PC-9 (cell line): ENCODE measurements at regions not wholly inside any gene's neighbourhood (a gene's known extent, or its start where the extent isn't known, plus 50 kb on each side); places are given as distances from the start of the nearest gene placed in this dataset.

Experiments
- BruUV-seq: library from RNA; stranded (reverse); fragments of 400-500 nt; replicated peaks from 2 replicates; lab custom pipeline; 2021; lab: Mats Ljungman, UMichigan
- CTCF ChIA-PET: fragments of 300-600 bp; sonication (Branson Sonifier 250); formaldehyde crosslinking; loops from one replicate; lab custom pipeline; 2022; ENCODE audit warnings: antibody characterized with exemption; lab: Charles Lee
- POLR2A ChIA-PET: fragments of 300-600 bp; sonication (Branson Sonifier 250); formaldehyde crosslinking; loops from one replicate; lab custom pipeline; 2022; ENCODE audit warnings: antibody characterized with exemption; ENCODE audit not compliant: unreplicated experiment; lab: Charles Lee
- DNase-seq, 2 experiments: peaks; one replicate each; pipeline versions ENCODE4 v3.0.0 to v3.0.0-alpha.2; 2015 to 2022; ENCODE audit warnings: mixed read lengths in 1 of 2
- H2AFZ ChIP-seq: fragments of 200-600 bp; sonication (generic); 2 replicates; pipeline ENCODE4 v1.8.1; 2017; ENCODE audit warnings: antibody characterized with exemption
- H3F3A ChIP-seq: fragments of 200-600 bp; sonication (generic); 2 replicates; pipeline ENCODE4 v1.8.1; 2017; ENCODE audit warnings: antibody characterized with exemption, mild to moderate bottlenecking, low read depth; ENCODE audit not compliant: insufficient read depth
- H3K27ac ChIP-seq: fragments of 200-600 bp; sonication (generic); 2 replicates; pipeline ENCODE4 v1.6.1; 2016; ENCODE audit warnings: mixed run types
- H3K27me3 ChIP-seq: fragments of 200-600 bp; sonication (generic); 2 replicates; pipeline ENCODE4 v1.6.1; 2016; ENCODE audit warnings: low read depth, mixed run types; ENCODE audit not compliant: insufficient read depth
- H3K36me3 ChIP-seq: fragments of 200-600 bp; sonication (generic); 2 replicates; pipeline ENCODE4 v1.6.1; 2016; ENCODE audit warnings: low read depth, mixed run types
- H3K4me1 ChIP-seq: fragments of 200-600 bp; sonication (generic); replicated peaks from 2 replicates; pipeline ENCODE4 v1.6.1; 2016; ENCODE audit warnings: mixed run types; ENCODE audit not compliant: insufficient read depth
- H3K4me2 ChIP-seq: fragments of 200-600 bp; sonication (generic); 2 replicates; pipeline ENCODE4 v1.6.1; 2017; ENCODE audit warnings: mixed run types
- H3K4me3 ChIP-seq: fragments of 200-600 bp; sonication (generic); 2 replicates; pipeline ENCODE4 v1.6.1; 2016; ENCODE audit warnings: mixed run types
- H3K79me2 ChIP-seq: fragments of 200-600 bp; sonication (generic); 2 replicates; pipeline ENCODE4 v1.6.1; 2017; ENCODE audit warnings: low read depth, mixed run types
- H3K9me2 ChIP-seq: fragments of 200-600 bp; sonication (generic); 2 replicates; pipeline ENCODE4 v1.8.1; 2017; ENCODE audit warnings: mild to moderate bottlenecking; ENCODE audit not compliant: insufficient read depth
- H3K9me3 ChIP-seq: fragments of 200-600 bp; sonication (generic); 2 replicates; pipeline ENCODE4 v1.8.1; 2016; ENCODE audit warnings: low read depth; ENCODE audit not compliant: insufficient read depth
- H4K20me1 ChIP-seq: fragments of 200-600 bp; sonication (generic); 2 replicates; pipeline ENCODE4 v1.8.1; 2017; ENCODE audit not compliant: insufficient read depth
- EZH2 ChIP-seq: fragments of 200-600 bp; sonication (generic); IDR thresholded peaks from 2 replicates; pipeline ENCODE4 v1.8.0; 2017; ENCODE audit warnings: antibody characterized with exemption, low read depth
- intact Hi-C: fragments of 100-400 bp; cut with micrococcal nuclease; formaldehyde crosslinking; loops from one replicate; pipeline ENCODE4 v1.10.0; 2022; ENCODE audit not compliant: unreplicated experiment
- TF ChIP-seq, protein P1 (sequence below): fragments of 200-600 bp; sonication (generic); conservative IDR thresholded peaks from 2 replicates; pipeline ENCODE4 v1.6.1; 2017; ENCODE audit warnings: mixed run types, antibody characterized with exemption, mild to moderate bottlenecking, moderate library complexity

- no peak for TF ChIP-seq EZH2
- TF ChIP-seq, protein P1, sequence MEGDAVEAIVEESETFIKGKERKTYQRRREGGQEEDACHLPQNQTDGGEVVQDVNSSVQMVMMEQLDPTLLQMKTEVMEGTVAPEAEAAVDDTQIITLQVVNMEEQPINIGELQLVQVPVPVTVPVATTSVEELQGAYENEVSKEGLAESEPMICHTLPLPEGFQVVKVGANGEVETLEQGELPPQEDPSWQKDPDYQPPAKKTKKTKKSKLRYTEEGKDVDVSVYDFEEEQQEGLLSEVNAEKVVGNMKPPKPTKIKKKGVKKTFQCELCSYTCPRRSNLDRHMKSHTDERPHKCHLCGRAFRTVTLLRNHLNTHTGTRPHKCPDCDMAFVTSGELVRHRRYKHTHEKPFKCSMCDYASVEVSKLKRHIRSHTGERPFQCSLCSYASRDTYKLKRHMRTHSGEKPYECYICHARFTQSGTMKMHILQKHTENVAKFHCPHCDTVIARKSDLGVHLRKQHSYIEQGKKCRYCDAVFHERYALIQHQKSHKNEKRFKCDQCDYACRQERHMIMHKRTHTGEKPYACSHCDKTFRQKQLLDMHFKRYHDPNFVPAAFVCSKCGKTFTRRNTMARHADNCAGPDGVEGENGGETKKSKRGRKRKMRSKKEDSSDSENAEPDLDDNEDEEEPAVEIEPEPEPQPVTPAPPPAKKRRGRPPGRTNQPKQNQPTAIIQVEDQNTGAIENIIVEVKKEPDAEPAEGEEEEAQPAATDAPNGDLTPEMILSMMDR = no peak
- Histone ChIP-seq H3K27me3 (no peaks in the 10 kb centered on the region), H3K79me2 (no peaks in the 10 kb centered on the region), H3K4me3 (no peak overlapping the region), H3K27ac (no peak overlapping the region), H4K20me1 (no peaks in the 10 kb centered on the region), H3K9me3 (no peaks in the 10 kb centered on the region), H3K4me1 (no peaks in the 10 kb centered on the region), H3K36me3 (no peaks in the 10 kb centered on the region), H2AFZ (no peak overlapping the region), H3K9me2 (no peaks in the 10 kb centered on the region), H3K4me2 (no peak overlapping the region), H3F3A (no peaks in the 10 kb centered on the region)
- ChIA-PET CTCF (no interaction called here), POLR2A (no interaction called here)
- no peak for DNase-seq
- intact Hi-C loops = no loop called here
- BruUV-seq = no TSS peak
Observed at GRCh38 chr14:56378475-56378877, 201.1 kb upstream of the TMEM260 start.

- ChIA-PET POLR2A (no interaction called here), CTCF (no interaction called here)
- TF ChIP-seq, protein P1 = no peak
- no peak for TF ChIP-seq EZH2
Observed at GRCh38 chr14:56379956-56380355, 199.6 kb upstream of the TMEM260 start.

DNA sequence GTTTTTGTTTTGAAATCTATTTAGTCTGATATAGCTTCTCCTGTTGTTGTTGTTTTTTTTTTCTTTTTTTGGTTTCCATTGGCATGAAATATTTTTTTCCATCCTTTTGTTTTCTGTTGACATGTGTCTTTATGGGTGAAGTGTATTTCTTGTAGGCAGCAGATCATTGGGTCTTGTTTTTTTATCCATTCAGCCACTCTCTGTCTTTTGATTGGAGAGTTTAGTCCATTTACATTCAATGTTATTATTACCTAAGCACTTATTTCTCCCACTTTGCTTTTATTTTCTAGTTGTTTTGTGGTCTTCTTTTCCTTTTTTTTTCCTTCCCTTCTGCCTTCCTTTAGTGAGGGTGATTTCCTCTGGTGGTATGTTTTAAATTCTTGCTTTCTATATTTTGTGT lies 193.6 kb upstream of the TMEM260 start:
- CTCF ChIA-PET = no interaction called here
- Histone ChIP-seq H4K20me1 (no peaks in the 10 kb centered on the region), H3K27me3 (no peaks in the 10 kb centered on the region), H3F3A (no peaks in the 10 kb centered on the region), H3K9me3 (no peaks in the 10 kb centered on the region), H3K79me2 (no peaks in the 10 kb centered on the region), H2AFZ (no peak overlapping the region), H3K9me2 (no peaks in the 10 kb centered on the region), H3K27ac (no peak overlapping the region), H3K4me2 (no peak overlapping the region), H3K36me3 (no peaks in the 10 kb centered on the region), H3K4me1 (no peaks in the 10 kb centered on the region), H3K4me3 (no peak overlapping the region)
- POLR2A ChIA-PET = no interaction called here
- no TSS peak for BruUV-seq
- intact Hi-C loops = no loop called here
- TF ChIP-seq, protein P1 = no peak
- TF ChIP-seq EZH2 = no peak
- no peak for DNase-seq

More at GRCh38 chr14:56379956-56380355, 199.6 kb upstream of the TMEM260 start:
- no peaks in the 10 kb centered on the region for H3F3A ChIP-seq
- intact Hi-C loops = no loop called here
- no peaks in the 10 kb centered on the region for H3K79me2 ChIP-seq
- no peaks in the 10 kb centered on the region for H3K9me3 ChIP-seq
- no peaks in the 10 kb centered on the region for H4K20me1 ChIP-seq
- H3K4me1 ChIP-seq = no peaks in the 10 kb centered on the region
- no peaks in the 10 kb centered on the region for H3K9me2 ChIP-seq
- H3K27me3 ChIP-seq = no peaks in the 10 kb centered on the region
- no TSS peak for BruUV-seq
- no peak for DNase-seq
- H3K4me3 ChIP-seq = no peak overlapping the region
- no peaks in the 10 kb centered on the region for H3K36me3 ChIP-seq
- no peak overlapping the region for H3K27ac ChIP-seq
- H3K4me2 ChIP-seq = no peak overlapping the region
- H2AFZ ChIP-seq = no peak overlapping the region
